HG02870 (cell line): ENCODE measurements at regions not wholly inside any gene's neighbourhood (a gene's known extent, or its start where the extent isn't known, plus 50 kb on each side); places are given as distances from the start of the nearest gene placed in this dataset.

ENCODE experiments used
- ATAC-seq: cut with Tn5 transposase; IDR thresholded peaks from one replicate; pipeline ENCODE4 v1.9.1; 2021; ENCODE audit warnings: mild to moderate bottlenecking, moderate library complexity; ENCODE audit not compliant: unreplicated experiment

- no peak for ATAC-seq
These were observed 59.5 kb upstream of the EXOC2 start for GRCh38 chr6:752438-752837.

- ATAC-seq: no peak
These were observed 58.8 kb upstream of the EXOC2 start for GRCh38 chr6:751765-752164.

- ATAC-seq: no peak
These were observed 55.0 kb upstream of the EXOC2 start for GRCh38 chr6:747921-748320.

GRCh38 chr6:747028-747427 lies 54.1 kb upstream of the EXOC2 start:
- no peak for ATAC-seq

- no peak for ATAC-seq
These were observed 51.9 kb upstream of the EXOC2 start for GRCh38 chr6:744666-745353.

- no peak for ATAC-seq
These were observed 50.6 kb upstream of the EXOC2 start for GRCh38 chr6:743320-744096.
